GM19238 (cell line): ENCODE measurements at regions not wholly inside any gene's neighbourhood (a gene's known extent, or its start where the extent isn't known, plus 50 kb on each side); places are given as distances from the start of the nearest gene placed in this dataset.
"Not testable (repeated sequence)": the region's sequence is repeated elsewhere in the genome, so short reads cannot be mapped to it uniquely, and the experiment has no call there.

Experiments used
- DNase-seq: peaks from one replicate; pipeline ENCODE4 v3.0.0; 2011; ENCODE audit warnings: low spot score; ENCODE audit not compliant: insufficient read length

GRCh38 chr2:40915651-40916050, 463.8 kb upstream of the SLC8A1 start:
- no peak for DNase-seq

GRCh38 chr2:40935349-40935748, 483.5 kb upstream of the SLC8A1 start:
- DNase-seq: no peak

DNA sequence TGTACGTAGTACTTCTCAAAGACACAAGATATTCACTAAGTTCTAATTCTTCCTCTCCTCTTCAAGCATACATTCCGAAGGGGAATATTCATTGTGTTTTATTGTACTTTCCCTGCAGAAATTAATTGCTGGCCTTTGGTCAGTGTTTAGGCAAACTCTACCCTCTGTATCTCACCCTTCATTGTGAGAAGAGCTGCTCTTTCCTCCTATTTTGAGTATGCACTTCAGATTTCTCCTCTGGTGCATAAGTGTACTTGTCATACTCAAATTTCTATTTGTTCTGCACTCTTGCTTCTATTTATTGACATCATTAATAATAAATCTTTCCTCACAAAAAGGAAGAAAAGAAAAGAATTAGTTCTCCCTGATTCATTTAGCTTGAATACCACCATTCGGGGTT, 485.4 kb upstream of the SLC8A1 start:
- no peak for DNase-seq

- DNase-seq: no peak
These were observed 501.5 kb upstream of the SLC8A1 start for GRCh38 chr2:40953341-40953740.

DNA sequence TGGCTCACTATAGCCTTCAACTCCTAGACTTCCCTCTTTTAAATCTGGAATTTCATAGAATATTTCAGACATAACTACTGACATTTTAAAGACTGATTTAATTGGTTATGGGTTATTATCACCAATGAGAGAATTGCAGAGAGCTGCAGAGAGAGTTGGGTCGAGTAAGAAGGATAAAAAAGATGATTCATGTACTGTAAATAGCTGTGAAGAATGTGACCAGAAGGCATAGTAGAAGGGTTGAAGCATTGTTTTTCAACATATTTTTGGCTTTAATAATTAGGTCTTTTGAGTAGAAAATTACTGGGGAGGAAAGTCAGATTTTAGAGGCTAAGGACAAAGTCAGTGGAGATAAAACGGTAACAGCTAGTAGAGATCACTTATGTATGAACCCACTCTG, 503.2 kb upstream of the SLC8A1 start:
- no peak for DNase-seq

- DNase-seq: no peak
These were observed 503.7 kb upstream of the SLC8A1 start for GRCh38 chr2:40955635-40956034.

GRCh38 chr2:40957508-40957907, 505.6 kb upstream of the SLC8A1 start:
- DNase-seq: no peak

DNA sequence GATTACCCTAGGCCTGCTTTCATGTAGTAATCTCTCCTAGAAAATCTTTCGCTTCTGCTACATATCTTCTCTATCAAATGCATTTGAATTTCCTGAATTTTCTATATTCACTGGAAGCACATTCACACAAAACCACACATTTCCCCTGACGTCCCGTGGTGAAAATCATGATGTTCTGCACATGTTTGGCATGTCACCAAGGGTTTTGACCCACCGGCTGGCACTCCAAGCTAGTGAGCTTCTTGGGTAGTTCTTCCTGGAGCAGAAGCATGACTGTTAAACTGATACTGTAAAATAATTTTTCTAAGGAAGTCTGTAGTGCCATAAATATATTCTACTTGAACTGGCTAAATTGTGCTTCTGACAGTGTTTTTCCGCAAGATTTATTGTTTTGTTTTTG, 510.1 kb upstream of the SLC8A1 start:
- DNase-seq: no peak

GRCh38 chr2:40964509-40965250, 512.8 kb upstream of the SLC8A1 start:
- no peak for DNase-seq

DNA sequence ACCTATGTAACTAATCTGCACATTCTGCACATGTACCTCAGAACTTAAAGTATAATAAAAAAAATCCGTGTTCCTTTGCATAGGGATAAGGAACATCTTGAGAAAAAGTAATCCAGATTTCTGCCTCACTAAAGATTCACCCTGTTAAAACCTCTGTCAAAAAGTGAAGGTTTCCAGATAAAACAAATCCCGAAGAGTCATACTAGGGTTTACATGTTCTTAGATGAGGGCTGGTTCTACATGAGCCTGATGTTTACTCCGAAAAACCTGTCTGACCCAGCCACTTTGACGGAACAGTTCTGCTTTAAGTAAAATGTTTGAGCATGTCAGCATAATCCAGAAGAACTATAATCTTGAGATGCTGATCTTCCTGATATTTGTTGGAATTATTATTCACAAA, 515.6 kb upstream of the SLC8A1 start:
- no peak for DNase-seq

DNA sequence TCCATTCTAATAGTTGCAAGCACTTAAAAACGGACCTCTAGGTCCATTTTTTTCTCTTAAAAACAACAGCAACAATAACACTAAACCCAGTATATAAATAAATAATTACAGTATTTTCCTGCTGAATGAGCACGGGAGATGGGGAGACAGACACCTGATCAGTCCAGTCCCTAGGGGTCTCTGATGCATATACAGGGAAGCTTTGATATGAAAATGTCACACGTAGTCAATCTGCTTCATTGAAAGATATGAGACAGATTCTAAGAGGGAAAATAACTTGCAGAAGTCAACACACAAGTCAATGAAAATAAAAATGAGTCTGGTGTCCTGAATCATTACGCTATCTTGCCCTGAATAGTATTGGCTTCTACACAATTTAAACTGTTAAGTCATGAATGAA, 523.3 kb upstream of the SLC8A1 start:
- no peak for DNase-seq

DNA sequence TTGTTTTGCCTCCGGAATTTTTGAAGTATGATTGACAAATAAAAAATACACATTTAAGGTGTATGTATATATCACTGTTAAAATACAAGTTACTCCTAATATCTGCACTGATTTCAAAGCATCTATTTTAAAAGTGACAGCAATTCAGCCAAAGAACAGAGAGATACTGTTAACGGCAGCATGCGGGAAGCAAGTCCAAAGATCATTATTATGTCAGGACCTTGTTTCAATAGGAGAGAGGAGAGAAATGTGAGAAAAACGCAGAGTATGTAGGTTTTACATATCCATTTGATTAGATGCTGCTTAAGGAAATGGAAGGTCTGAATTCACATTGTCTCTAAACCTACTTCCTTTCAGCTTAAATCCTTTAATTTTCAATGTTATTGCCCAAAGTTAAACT, 545.5 kb upstream of the SLC8A1 start:
- DNase-seq: no peak

DNA sequence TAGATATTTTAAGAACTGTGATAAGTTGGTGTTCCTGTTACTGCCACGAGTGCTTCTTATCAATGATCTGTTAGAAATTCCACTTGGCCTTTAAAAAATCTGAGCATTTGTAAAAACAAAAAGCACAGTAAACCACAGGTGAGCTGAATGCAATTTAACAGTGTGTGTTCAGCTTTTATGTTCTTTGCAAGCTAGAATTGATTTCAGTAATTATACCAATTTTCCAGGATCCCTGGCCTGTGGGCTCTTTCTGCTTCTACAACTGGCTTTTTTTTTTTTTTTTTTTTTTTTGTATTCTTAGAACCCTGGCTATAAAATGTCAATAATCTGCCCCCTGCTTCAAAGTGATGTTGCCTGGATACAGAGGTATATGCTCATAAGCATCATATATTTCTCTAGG, 548.5 kb upstream of the SLC8A1 start:
- no peak for DNase-seq

GRCh38 chr2:41000906-41001305, 549.0 kb upstream of the SLC8A1 start:
- no peak for DNase-seq

DNA sequence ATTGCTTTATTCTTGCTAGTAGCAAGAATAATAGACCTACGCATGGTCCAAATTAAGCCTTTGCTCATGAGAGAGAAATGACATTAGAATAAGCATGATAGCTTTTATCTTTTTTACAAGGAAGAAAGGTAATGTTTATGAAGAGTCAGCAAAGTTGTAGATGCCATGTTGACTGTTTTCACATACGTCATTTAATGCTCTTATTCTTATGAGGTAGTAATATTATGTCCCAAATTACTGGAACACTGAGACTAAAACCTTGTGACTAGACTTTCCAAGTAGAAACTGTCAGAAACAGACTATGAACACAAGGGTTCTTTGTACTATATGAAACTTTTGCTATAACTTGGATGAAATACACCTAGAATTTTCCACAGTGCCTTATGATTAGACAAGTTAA, 552.8 kb upstream of the SLC8A1 start:
- DNase-seq: no peak

DNA sequence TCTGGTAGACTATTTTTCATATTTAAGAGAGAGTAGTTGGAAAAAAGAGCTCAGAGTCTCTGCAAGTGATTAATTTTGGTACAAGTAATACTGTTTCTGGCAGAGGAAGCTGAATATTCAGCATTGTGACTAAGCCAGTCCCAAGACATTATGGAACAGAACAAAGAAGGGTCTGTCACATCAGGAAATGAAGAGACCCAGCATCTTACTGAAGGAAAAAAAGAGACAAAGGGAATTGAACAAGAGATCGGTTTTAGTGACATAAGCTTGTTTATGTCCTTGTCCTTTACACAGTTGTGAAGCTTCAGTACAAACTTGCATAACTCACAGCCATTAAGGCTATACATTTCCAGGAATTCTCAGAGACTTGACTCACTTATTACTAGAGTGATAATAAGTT, 568.5 kb upstream of the SLC8A1 start:
- DNase-seq: no peak

- DNase-seq: no peak
These were observed 572.9 kb upstream of the SLC8A1 start for GRCh38 chr2:41024816-41025215.

DNA sequence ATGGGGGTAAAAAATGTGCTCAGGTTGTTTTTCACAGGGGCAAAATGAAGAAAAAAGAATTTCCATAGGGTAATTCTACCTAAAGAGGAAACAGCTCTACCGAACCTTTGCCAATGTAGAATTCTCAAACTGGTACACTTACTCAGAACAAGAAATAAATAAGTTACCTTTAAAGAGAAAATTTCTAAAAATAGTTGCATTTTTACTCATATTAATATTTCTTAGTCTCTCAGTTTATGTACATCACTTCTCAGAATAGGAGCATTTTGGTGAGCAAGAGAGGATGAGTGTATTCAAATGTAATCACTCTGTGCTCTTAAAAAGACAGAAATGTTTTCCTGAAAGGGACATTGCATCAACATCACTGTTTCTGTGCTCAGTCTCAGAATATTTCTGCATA, 574.7 kb upstream of the SLC8A1 start:
- no peak for DNase-seq

GRCh38 chr2:41027095-41027494, 575.2 kb upstream of the SLC8A1 start:
- no peak for DNase-seq

GRCh38 chr2:41031282-41031681, 579.4 kb upstream of the SLC8A1 start:
- DNase-seq: no peak

GRCh38 chr2:41032715-41033114, 580.8 kb upstream of the SLC8A1 start:
- no peak for DNase-seq

DNA sequence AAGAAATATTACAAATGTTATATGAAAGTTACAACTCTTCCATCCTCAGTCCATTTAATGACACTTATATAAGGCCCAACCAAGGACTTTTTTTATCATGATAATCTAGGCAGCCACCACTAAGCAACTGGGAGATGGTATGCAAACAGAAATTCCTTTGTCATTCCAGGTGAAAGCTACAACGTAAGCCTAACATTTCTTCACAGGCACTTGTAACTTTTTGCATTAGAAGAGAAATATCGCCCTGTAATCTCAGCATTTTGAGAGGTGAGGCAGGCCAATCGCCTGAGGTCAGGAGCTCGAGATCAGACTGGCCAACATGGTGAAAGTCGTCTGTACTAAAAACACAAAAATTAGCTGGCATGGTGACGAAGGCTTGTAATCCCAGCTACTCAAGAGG, 581.2 kb upstream of the SLC8A1 start:
- no peak for DNase-seq

DNA sequence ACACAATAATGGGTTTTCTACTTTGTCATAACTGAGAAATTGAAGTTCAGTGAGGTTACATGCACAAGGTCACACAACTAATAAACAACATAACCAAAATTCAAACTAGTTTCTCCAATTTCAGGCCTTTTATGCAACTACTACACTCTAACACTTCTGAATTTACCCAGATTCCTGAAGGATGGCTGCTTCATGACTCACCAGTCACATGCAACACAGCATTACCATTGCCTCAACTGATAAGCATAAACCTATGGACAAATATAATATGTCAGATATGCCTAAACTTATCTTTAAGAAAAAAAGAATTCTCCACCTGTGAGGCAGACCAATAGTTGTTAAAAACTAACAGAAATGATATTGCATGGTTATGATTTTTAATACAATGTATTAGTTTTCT, 586.5 kb upstream of the SLC8A1 start:
- no peak for DNase-seq

DNA sequence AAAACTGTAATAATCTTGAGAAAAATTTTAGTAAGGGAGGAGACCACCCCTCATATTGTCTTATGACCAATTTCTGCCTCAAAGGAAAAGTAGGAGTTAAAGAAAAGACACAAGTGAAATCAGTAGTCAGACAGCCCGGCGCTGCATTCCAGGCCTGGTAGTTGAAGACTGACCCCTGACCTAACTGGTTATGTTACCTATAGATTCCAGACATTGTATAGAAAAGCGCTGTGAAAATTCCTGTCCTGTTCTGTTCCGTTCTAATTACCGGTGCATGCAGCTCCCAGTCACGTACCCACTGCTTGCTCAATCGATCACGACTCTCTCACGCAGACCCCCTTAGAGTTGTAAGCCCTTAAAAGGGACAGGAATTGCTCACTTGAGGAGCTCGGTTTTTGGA, 587.9 kb upstream of the SLC8A1 start:
- not testable (repeated sequence) for DNase-seq
